ENCODE measurements at regions not wholly inside any gene's neighbourhood (a gene's known extent, or its start where the extent isn't known, plus 50 kb on each side); places are given as distances from the start of the nearest gene placed in this dataset.

GRCh38 chr11:82676483-82677094, 57.1 kb downstream of the FAM181B start:
- no peak for DNase-seq

GRCh38 chr11:82675838-82676237, 57.8 kb downstream of the FAM181B start:
- DNase-seq, result no peak

- DNase-seq, result no peak
These were observed 60.0 kb downstream of the FAM181B start for GRCh38 chr11:82673631-82674030.

- no peak for DNase-seq
These were observed 62.2 kb downstream of the FAM181B start for GRCh38 chr11:82671451-82671850.

GRCh38 chr11:82663535-82663934, 70.1 kb downstream of the FAM181B start:
- no peak for DNase-seq

- no peak for DNase-seq
These were observed 79.9 kb downstream of the FAM181B start for GRCh38 chr11:82653752-82654151.

GRCh38 chr11:82639251-82639650, 94.4 kb downstream of the FAM181B start:
- DNase-seq, result no peak

GRCh38 chr11:82636615-82637014, 97.0 kb downstream of the FAM181B start:
- DNase-seq, result no peak

- DNase-seq, result no peak
These were observed 99.6 kb downstream of the FAM181B start for GRCh38 chr11:82634091-82634490.

GRCh38 chr11:82631722-82632630, 101.7 kb downstream of the FAM181B start:
- DNase-seq, result no peak

GRCh38 chr11:82610671-82611070, 123.0 kb downstream of the FAM181B start:
- no peak for DNase-seq

GRCh38 chr11:82606738-82607137, 126.9 kb downstream of the FAM181B start:
- no peak for DNase-seq

GRCh38 chr11:82601711-82602110, 132.0 kb downstream of the FAM181B start:
- no peak for DNase-seq

GRCh38 chr11:82599836-82600235, 133.8 kb downstream of the FAM181B start:
- DNase-seq, result no peak

- DNase-seq, result no peak
These were observed 147.1 kb downstream of the FAM181B start for GRCh38 chr11:82586581-82586980.

- no peak for DNase-seq
These were observed 156.4 kb downstream of the FAM181B start for GRCh38 chr11:82577246-82577645.

GRCh38 chr11:82560836-82561235, 172.8 kb downstream of the FAM181B start:
- no peak for DNase-seq

- no peak for DNase-seq
These were observed 174.1 kb downstream of the FAM181B start for GRCh38 chr11:82559609-82560008.

- DNase-seq, result peak; percentile 1
These were observed 176.4 kb downstream of the FAM181B start for GRCh38 chr11:82557274-82557673.

GRCh38 chr11:82556210-82556609, 177.5 kb downstream of the FAM181B start:
- no peak for DNase-seq

GRCh38 chr11:82546661-82547557, 186.8 kb downstream of the FAM181B start:
- DNase-seq, result no peak

GRCh38 chr11:82539669-82540068, 194.0 kb downstream of the FAM181B start:
- DNase-seq, result no peak

- DNase-seq, result no peak
These were observed 197.0 kb downstream of the FAM181B start for GRCh38 chr11:82536706-82537105.
